Endothelial cell (in vitro differentiated cells): ENCODE measurements at regions not wholly inside any gene's neighbourhood (a gene's known extent, or its start where the extent isn't known, plus 50 kb on each side); places are given as distances from the start of the nearest gene placed in this dataset.
"Not testable (repeated sequence)": the region's sequence is repeated elsewhere in the genome, so short reads cannot be mapped to it uniquely, and the experiment has no call there.

Experiments
- DNase-seq: peaks from one replicate; pipeline ENCODE4 v3.0.0; 2021; ENCODE audit warnings: low spot score
- H3K27ac Mint-ChIP-seq: one replicate; pipeline ENCODE4 v1.8.0; 2021; ENCODE audit warnings: mixed read lengths, inconsistent platforms; ENCODE audit not compliant: unreplicated experiment
- H3K27me3 Mint-ChIP-seq: one replicate; pipeline ENCODE4 v1.8.0; 2021; ENCODE audit warnings: mild to moderate bottlenecking, moderate library complexity, mixed read lengths, inconsistent platforms; ENCODE audit not compliant: unreplicated experiment
- H3K36me3 Mint-ChIP-seq: one replicate; pipeline ENCODE4 v1.8.0; 2021; ENCODE audit warnings: mild to moderate bottlenecking, low read depth, mixed read lengths, inconsistent platforms; ENCODE audit not compliant: unreplicated experiment
- H3K4me1 Mint-ChIP-seq: one replicate; pipeline ENCODE4 v1.8.0; 2021; ENCODE audit warnings: mild to moderate bottlenecking, mixed read lengths, inconsistent platforms; ENCODE audit not compliant: unreplicated experiment
- H3K4me3 Mint-ChIP-seq: one replicate; pipeline ENCODE4 v1.8.0; 2021; ENCODE audit warnings: mild to moderate bottlenecking, mixed read lengths, inconsistent platforms; ENCODE audit not compliant: unreplicated experiment
- H3K9me3 Mint-ChIP-seq: one replicate; pipeline ENCODE4 v1.8.0; 2021; ENCODE audit warnings: mixed read lengths, inconsistent platforms; ENCODE audit not compliant: unreplicated experiment
- CTCF ChIP-seq: fragments of 200-600 bp; sonication (generic); IDR thresholded peaks from one replicate; pipeline ENCODE4 v1.5.0; 2021; ENCODE audit warnings: antibody characterized with exemption; ENCODE audit not compliant: unreplicated experiment

- no peak overlapping the region for H3K27ac Mint-ChIP-seq
- H3K36me3 Mint-ChIP-seq = no peaks in the 10 kb centered on the region
- no peak for DNase-seq
- no peak overlapping the region for H3K4me3 Mint-ChIP-seq
- peaks cover 5% of the 10 kb centered on the region for H3K4me1 Mint-ChIP-seq
- no peaks in the 10 kb centered on the region for H3K27me3 Mint-ChIP-seq
- H3K9me3 Mint-ChIP-seq = no peaks in the 10 kb centered on the region
- TF ChIP-seq CTCF = no peak
Measured at GRCh38 chr9:31030741-31031202, 1353.7 kb upstream of the ACO1 start.

- no peak for DNase-seq
- no peaks in the 10 kb centered on the region for H3K36me3 Mint-ChIP-seq
- H3K4me1 Mint-ChIP-seq = peaks cover 5% of the 10 kb centered on the region
- no peaks in the 10 kb centered on the region for H3K27me3 Mint-ChIP-seq
- TF ChIP-seq CTCF = no peak
- H3K4me3 Mint-ChIP-seq = no peak overlapping the region
- no peaks in the 10 kb centered on the region for H3K9me3 Mint-ChIP-seq
- no peak overlapping the region for H3K27ac Mint-ChIP-seq
Measured at GRCh38 chr9:31032206-31032605, 1352.2 kb upstream of the ACO1 start.

GRCh38 chr9:31034311-31034710 is 1350.1 kb upstream of the ACO1 start:
- H3K27ac Mint-ChIP-seq = no peak overlapping the region
- no peaks in the 10 kb centered on the region for H3K27me3 Mint-ChIP-seq
- H3K9me3 Mint-ChIP-seq = no peaks in the 10 kb centered on the region
- no peaks in the 10 kb centered on the region for H3K36me3 Mint-ChIP-seq
- no peak for DNase-seq
- no peak for TF ChIP-seq CTCF
- H3K4me3 Mint-ChIP-seq = no peak overlapping the region
- H3K4me1 Mint-ChIP-seq = peaks cover 5% of the 10 kb centered on the region

- Mint-ChIP-seq H3K27ac (no peak overlapping the region), H3K4me1 (no peaks in the 10 kb centered on the region), H3K36me3 (no peaks in the 10 kb centered on the region), H3K4me3 (no peak overlapping the region), H3K27me3 (no peaks in the 10 kb centered on the region), H3K9me3 (no peaks in the 10 kb centered on the region)
- DNase-seq = no peak
- no peak for TF ChIP-seq CTCF
Measured at GRCh38 chr9:31040564-31040963, 1343.9 kb upstream of the ACO1 start.

- H3K4me3 Mint-ChIP-seq = no peak overlapping the region
- no peaks in the 10 kb centered on the region for H3K4me1 Mint-ChIP-seq
- no peak for DNase-seq
- H3K27ac Mint-ChIP-seq = no peak overlapping the region
- H3K36me3 Mint-ChIP-seq = no peaks in the 10 kb centered on the region
- no peaks in the 10 kb centered on the region for H3K9me3 Mint-ChIP-seq
- no peak for TF ChIP-seq CTCF
- H3K27me3 Mint-ChIP-seq = no peaks in the 10 kb centered on the region
Measured at GRCh38 chr9:31045810-31046209, 1338.6 kb upstream of the ACO1 start.

- not testable (repeated sequence) for H3K36me3 Mint-ChIP-seq, H3K9me3 Mint-ChIP-seq, DNase-seq, H3K4me1 Mint-ChIP-seq, H3K27ac Mint-ChIP-seq, H3K27me3 Mint-ChIP-seq, H3K4me3 Mint-ChIP-seq
Measured at GRCh38 chr9:31061592-31061991, 1322.9 kb upstream of the ACO1 start.
